IPS-20b (cell line): ENCODE measurements at regions not wholly inside any gene's neighbourhood (a gene's known extent, or its start where the extent isn't known, plus 50 kb on each side); places are given as distances from the start of the nearest gene placed in this dataset.
A peak's percentile ranks its signal among the peaks of the same experiment; 100 is the strongest.

ENCODE experiments used
- H3K27ac ChIP-seq: one replicate; pipeline ENCODE4 v1.5.1; 2013; ENCODE audit warnings: low read length
- H3K27me3 ChIP-seq: 2 replicates; pipeline ENCODE4 v1.6.1; 2013; ENCODE audit warnings: mild to moderate bottlenecking, low read length, inconsistent platforms; ENCODE audit not compliant: insufficient read depth
- H3K36me3 ChIP-seq: 2 replicates; pipeline ENCODE4 v1.6.1; 2013; ENCODE audit warnings: low read depth, mild to moderate bottlenecking, inconsistent platforms, low read length, moderate library complexity; ENCODE audit not compliant: insufficient read depth
- H3K4me1 ChIP-seq: 2 replicates; pipeline ENCODE4 v1.6.1; 2013; ENCODE audit warnings: mild to moderate bottlenecking, control low read depth, inconsistent platforms, low read length, moderate library complexity; ENCODE audit not compliant: insufficient read depth
- H3K4me3 ChIP-seq: 2 replicates; pipeline ENCODE4 v1.5.1; 2013; ENCODE audit warnings: mild to moderate bottlenecking, low read length, inconsistent platforms
- H3K9ac ChIP-seq: 2 replicates; pipeline ENCODE4 v1.6.1; 2013; ENCODE audit warnings: low read depth, mild to moderate bottlenecking, inconsistent platforms, low read length, moderate library complexity
- H3K9me3 ChIP-seq: 2 replicates; pipeline ENCODE4 v1.6.1; 2013; ENCODE audit warnings: mild to moderate bottlenecking, low read depth, low read length, inconsistent platforms; ENCODE audit not compliant: insufficient read depth

DNA sequence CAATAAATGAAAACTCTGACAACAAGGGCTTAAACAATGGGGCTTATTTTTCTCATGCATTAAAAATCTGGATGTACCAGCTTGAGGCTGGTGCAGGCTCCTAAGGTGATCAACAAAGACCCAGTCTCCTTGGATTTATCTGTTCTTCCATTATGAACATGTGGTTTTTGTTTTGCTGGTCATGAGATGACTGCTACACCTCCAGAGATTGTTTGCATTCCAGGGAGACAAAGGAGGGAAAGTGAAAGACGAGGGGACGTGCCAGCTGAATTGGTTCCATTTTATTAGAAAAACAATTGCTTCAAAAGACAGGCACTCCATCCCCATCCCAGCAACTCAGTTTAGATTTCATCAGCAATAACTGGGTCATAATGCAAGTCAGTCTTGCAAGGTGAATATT is 90.9 kb upstream of the KCNK1 start:
- no peak overlapping the region for H3K27ac ChIP-seq
- H3K9me3 ChIP-seq, result peaks cover 4% of the 10 kb centered on the region; the same call in 1 of the 2 replicates
- no peak overlapping the region for H3K9ac ChIP-seq
- H3K27me3 ChIP-seq, result no peaks in the 10 kb centered on the region
- H3K36me3 ChIP-seq, result no peaks in the 10 kb centered on the region
- H3K4me3 ChIP-seq, result peak overlapping the region; percentile 1; the same call in 1 of the 2 replicates
- H3K4me1 ChIP-seq, result peaks cover 17% of the 10 kb centered on the region

DNA sequence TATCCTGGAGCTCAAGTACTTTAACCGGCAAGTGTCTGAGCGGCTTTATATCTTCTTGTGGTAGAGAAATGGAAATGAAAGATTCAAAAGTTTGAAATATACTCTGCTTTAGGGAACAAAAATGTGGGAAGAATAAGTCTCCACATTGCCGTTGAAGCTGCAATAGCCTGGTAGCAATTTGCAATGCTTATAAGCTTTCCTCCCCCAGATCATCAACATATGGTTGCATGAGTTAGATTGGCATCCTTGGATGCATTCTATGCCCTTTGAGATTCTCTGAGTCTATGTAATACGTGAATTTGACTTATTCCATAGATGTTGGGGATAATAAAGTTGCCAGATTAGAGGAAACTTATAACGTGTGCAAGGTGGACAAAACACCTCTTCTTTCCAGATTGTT is 86.1 kb upstream of the KCNK1 start:
- Histone ChIP-seq H3K4me1 (peaks cover 16% of the 10 kb centered on the region; the same call in 1 of the 2 replicates), H3K36me3 (no peaks in the 10 kb centered on the region), H3K9me3 (peaks cover 18% of the 10 kb centered on the region; the same call in 1 of the 2 replicates), H3K9ac (no peak overlapping the region), H3K4me3 (no peak overlapping the region), H3K27me3 (no peaks in the 10 kb centered on the region), H3K27ac (no peak overlapping the region)

DNA sequence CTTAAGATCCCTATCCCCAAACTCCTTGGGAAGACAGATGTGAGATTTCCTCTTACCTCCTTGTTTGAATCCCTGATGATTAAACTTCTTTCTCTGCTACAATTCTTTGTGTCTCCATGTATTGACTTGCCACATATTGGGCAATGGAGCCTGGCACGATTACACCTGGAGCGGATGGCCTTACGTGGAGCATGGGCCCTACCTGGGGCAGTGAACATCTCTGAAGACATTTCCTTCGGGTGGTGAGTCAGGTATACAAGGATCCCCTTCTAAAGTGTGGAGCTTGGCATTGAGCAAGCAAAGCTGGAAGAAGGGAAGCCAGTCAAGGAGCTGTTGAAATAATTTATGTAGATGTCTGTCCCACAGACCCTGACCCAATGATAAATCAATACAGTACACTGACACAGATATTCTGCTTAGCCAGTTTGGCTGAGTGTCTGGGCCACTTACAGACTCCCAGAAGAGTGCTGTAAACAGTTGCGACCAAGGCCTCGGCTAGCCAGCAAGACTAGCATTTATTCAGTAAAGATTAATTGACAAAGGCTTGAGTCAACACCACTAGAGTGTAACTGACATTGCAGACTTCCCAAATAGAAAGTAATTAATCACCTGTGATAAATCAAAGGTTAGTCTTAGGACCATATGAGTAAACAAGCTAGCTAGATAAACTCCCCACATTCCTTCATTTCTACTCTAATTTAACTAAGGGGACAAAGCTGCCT is 83.1 kb upstream of the KCNK1 start:
- H3K9me3 ChIP-seq, result peaks cover 18% of the 10 kb centered on the region; the same call in 1 of the 2 replicates
- no peaks in the 10 kb centered on the region for H3K27me3 ChIP-seq
- H3K9ac ChIP-seq, result no peak overlapping the region
- no peak overlapping the region for H3K27ac ChIP-seq
- H3K4me1 ChIP-seq, result peaks cover 7% of the 10 kb centered on the region; the same call in 1 of the 2 replicates
- H3K36me3 ChIP-seq, result no peaks in the 10 kb centered on the region
- no peak overlapping the region for H3K4me3 ChIP-seq

DNA sequence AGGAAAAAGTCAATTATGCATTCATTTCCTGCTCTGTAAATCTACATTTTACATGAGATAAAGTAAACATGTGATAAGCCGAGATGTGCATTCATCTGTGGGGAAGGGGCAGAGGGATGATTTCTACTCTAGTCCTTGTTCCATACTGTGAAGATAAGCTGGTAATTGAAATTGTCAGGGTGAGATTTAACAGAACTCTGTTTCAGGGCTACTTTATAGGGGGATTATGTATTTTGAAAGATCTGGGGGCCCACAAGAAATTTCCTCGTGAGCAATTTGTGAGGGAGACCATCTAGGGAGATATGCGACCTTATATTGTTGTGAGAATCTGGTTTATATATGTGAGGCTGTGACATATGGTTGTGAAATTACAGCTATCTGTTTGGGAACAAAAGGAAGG is 73.1 kb upstream of the KCNK1 start:
- Histone ChIP-seq H3K36me3 (no peaks in the 10 kb centered on the region), H3K27me3 (no peaks in the 10 kb centered on the region)

DNA sequence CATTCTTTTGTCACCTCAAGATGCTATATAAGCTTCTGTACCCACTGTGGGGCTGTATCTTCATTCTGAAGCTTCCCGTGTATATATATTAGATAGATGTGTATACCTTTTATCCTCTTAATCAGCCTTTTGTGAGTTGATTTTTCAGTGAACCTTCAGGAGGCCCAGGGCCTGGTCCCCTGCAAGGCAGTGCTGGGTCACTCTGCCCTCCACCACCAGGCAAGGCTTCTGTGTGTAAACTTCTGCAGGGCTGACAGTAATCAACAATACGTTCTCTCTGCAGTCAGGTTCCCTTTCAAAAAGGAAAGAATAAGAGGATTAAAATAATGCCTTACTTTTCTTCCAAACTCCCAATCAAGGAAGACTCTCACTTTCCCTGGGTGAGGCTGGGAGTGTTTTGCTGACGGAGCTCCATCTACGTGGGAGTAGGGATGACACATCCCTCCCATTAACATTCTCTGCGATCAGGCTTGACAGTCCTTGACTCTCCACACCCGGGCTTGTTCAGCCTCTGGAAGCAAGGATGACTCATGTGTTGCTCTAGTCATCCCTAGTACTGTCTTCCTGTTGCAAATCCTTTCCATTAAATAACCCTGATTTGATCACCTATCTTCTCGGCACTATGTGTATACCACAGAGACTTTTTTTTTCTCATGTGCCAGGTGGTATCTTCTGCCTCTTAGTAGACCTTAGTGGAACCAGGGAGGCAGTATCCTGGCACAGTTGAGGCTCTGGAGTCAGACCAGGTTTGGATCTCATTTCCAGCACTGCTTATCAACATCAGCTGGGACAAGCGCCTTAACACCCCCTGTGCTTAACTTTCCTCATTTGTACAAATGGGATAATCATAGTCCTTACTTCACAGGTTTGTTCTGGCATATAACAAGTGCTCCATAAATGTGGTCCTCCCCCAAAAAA is 70.3 kb upstream of the KCNK1 start:
- no peaks in the 10 kb centered on the region for H3K4me1 ChIP-seq
- H3K36me3 ChIP-seq, result no peaks in the 10 kb centered on the region
- no peak overlapping the region for H3K27ac ChIP-seq
- H3K27me3 ChIP-seq, result no peaks in the 10 kb centered on the region
- H3K9ac ChIP-seq, result no peak overlapping the region
- H3K4me3 ChIP-seq, result no peak overlapping the region
- H3K9me3 ChIP-seq, result 0 out of 2 replicates have a peak, but pooled peaks cover 4% of the 10 kb centered on the region

More for the DNA sequence above, 73.1 kb upstream of the KCNK1 start:
- Histone ChIP-seq H3K27ac (no peak overlapping the region), H3K4me3 (no peak overlapping the region), H3K9me3 (no peaks in the 10 kb centered on the region), H3K9ac (no peak overlapping the region), H3K4me1 (no peaks in the 10 kb centered on the region)

DNA sequence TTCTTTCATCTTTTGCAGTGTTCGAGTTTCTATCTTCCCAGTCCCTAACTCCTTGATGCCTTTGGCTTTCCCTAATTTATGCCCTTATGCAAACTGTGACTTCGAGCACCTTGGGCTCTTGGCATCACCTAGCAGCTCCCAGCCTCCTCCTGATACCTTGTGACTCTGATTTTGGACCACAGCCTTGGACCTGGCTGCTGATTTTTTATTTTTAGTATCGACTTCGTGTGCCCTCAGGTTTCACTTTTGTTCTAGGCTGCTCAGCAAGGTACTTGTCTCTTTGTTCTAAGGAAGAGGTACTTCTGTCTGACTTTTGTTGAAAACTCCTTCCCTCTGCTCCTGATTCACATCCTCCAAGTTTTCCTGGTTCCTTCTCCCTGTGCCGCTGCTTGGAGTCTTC is 69.6 kb upstream of the KCNK1 start:
- H3K27me3 ChIP-seq, result no peaks in the 10 kb centered on the region
- no peak overlapping the region for H3K27ac ChIP-seq
- 0 out of 2 replicates have a peak, but pooled peaks cover 4% of the 10 kb centered on the region for H3K9me3 ChIP-seq
- H3K36me3 ChIP-seq, result no peaks in the 10 kb centered on the region
- H3K9ac ChIP-seq, result no peak overlapping the region
- no peaks in the 10 kb centered on the region for H3K4me1 ChIP-seq
- no peak overlapping the region for H3K4me3 ChIP-seq

DNA sequence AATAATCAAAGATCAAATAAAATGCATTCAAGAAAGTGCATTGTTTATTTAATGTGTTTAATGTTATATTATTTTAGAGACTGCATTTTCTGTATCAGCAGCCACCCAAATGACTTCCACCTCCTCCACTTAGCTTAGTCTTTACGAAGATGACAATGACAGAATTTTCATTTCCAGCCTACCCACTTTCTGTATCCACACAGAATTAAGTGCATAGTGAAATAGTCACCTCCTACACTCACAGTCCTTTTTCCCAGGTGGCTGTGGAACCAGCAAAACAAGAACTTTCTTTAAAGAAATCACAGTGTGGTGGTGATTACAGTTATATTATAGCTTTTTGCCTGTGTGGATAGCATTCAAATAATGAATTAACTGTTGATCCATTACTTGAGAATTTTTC is 66.2 kb upstream of the KCNK1 start:
- H3K27me3 ChIP-seq, result no peaks in the 10 kb centered on the region
- H3K4me3 ChIP-seq, result no peak overlapping the region
- H3K4me1 ChIP-seq, result no peaks in the 10 kb centered on the region
- 0 out of 2 replicates have a peak, but pooled peaks cover 4% of the 10 kb centered on the region for H3K9me3 ChIP-seq
- H3K36me3 ChIP-seq, result no peaks in the 10 kb centered on the region
- H3K27ac ChIP-seq, result no peak overlapping the region
- no peak overlapping the region for H3K9ac ChIP-seq

DNA sequence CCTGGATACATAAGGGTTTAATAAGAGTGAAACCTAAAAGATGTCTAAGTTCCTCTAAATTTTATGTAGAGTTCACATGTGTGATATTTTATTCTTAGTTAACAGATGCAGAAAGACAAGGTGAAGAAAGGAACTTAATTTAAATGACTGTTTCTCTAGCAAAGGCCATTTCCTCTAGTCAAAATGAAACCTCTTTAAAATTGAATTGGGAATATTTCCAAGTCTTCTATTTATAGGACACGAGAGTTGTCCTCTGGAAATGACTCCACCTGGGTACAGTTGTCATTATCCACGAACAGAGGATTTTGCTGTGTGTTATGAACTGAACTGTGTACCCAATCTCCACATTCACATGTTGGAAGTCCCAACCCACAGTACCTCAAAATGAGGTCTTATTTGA is 64.5 kb upstream of the KCNK1 start:
- Histone ChIP-seq H3K4me1 (no peaks in the 10 kb centered on the region), H3K9me3 (0 out of 2 replicates have a peak, but pooled peaks cover 4% of the 10 kb centered on the region), H3K27ac (no peak overlapping the region), H3K4me3 (no peak overlapping the region), H3K9ac (no peak overlapping the region), H3K27me3 (no peaks in the 10 kb centered on the region), H3K36me3 (no peaks in the 10 kb centered on the region)

DNA sequence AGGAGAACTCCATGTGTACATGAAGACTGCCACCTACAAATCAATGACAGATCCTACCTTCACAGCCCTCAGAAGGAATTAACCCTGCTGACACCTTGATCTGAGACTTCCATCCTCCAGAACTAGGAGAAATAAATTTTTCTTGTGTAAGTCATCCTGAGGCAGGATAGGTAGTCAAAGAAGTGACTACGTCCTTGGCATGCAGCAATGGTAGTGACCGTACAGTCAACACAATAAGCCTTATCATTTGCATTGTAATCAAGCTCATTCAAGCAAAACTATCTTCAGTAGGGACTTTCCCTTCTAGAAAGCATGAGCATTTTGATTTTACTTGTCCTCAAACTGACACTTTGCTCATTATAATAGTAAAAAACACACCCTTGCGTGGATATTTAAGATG is 64.0 kb upstream of the KCNK1 start:
- Histone ChIP-seq H3K27ac (no peak overlapping the region), H3K9ac (no peak overlapping the region), H3K36me3 (no peaks in the 10 kb centered on the region), H3K4me3 (no peak overlapping the region), H3K4me1 (no peaks in the 10 kb centered on the region), H3K27me3 (no peaks in the 10 kb centered on the region), H3K9me3 (0 out of 2 replicates have a peak, but pooled peaks cover 4% of the 10 kb centered on the region)

DNA sequence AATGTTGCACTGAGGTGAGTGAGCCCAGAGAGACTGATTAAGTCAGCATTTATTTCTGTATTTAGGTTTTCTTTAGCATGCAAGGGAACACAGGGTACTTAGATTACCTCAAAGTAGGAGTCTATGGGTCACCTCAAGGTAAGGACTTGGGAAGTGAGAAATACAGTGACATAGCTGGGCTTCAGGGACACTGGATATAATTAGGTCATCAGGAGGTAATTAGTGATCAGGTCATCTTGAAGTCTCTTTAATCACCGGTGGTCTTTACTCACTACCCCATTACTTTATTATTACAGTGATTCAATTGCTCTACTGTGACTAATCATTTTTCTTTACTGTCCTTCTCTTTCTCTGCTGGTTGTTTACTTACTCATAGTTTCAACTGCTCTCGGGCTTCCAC is 59.9 kb upstream of the KCNK1 start:
- no peaks in the 10 kb centered on the region for H3K27me3 ChIP-seq
- H3K4me3 ChIP-seq, result no peak overlapping the region
- no peaks in the 10 kb centered on the region for H3K36me3 ChIP-seq
- H3K9me3 ChIP-seq, result no peaks in the 10 kb centered on the region
- H3K4me1 ChIP-seq, result no peaks in the 10 kb centered on the region
- no peak overlapping the region for H3K27ac ChIP-seq
- no peak overlapping the region for H3K9ac ChIP-seq

DNA sequence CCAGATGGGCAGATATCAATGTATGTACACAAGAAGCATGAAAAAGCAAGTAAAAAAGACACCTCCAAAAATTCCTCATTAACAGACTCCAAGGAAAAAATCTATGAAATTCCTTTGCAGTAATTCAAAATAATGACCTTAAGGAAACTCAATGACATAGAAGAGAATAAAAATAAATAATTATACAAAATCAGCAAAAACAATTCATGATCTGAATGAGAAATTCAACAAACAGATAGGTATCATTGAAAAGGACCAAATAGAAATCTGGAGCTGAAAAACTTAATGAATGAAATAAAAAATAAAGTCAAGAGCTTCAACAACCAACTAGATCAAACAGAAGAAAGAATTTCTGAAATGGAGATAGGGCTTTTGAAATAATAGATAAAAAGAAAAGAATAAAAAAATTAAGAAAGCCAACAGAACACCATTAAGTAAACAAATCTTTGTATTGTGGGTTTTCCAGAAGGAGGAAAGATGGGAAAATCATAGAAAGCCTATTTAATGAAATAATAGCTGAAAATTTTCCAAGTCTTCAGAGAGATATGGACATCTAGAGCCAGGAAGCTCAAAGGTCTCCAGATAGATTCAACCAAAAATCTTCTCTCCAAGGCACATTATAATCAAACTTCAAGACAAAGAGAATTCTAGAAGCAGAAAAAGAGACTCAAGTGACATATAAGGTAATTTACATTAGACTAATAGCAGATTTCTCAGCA is 52.0 kb upstream of the KCNK1 start:
- Histone ChIP-seq H3K36me3 (no peaks in the 10 kb centered on the region), H3K4me1 (no peaks in the 10 kb centered on the region), H3K4me3 (no peak overlapping the region), H3K27me3 (no peaks in the 10 kb centered on the region), H3K27ac (no peak overlapping the region), H3K9me3 (no peaks in the 10 kb centered on the region), H3K9ac (no peak overlapping the region)
